GM19438 (cell line): ENCODE measurements at regions not wholly inside any gene's neighbourhood (a gene's known extent, or its start where the extent isn't known, plus 50 kb on each side); places are given as distances from the start of the nearest gene placed in this dataset.
"Not testable (repeated sequence)": the region's sequence is repeated elsewhere in the genome, so short reads cannot be mapped to it uniquely, and the experiment has no call there.

Source experiments
- ATAC-seq: cut with Tn5 transposase; IDR thresholded peaks from one replicate; pipeline ENCODE4 v1.9.1; 2021; ENCODE audit warnings: low read depth; ENCODE audit not compliant: unreplicated experiment

GRCh38 chr5:56665117-56665516 lies 150.2 kb upstream of the MAP3K1 start:
- not testable (repeated sequence) for ATAC-seq

- ATAC-seq: no peak
Measured at GRCh38 chr5:56664025-56664424, 151.3 kb upstream of the MAP3K1 start.

- no peak for ATAC-seq
Measured at GRCh38 chr5:56663523-56663922, 151.8 kb upstream of the MAP3K1 start.

- no peak for ATAC-seq
Measured at GRCh38 chr5:56662893-56663292, 152.5 kb upstream of the MAP3K1 start.

- no peak for ATAC-seq
Measured at GRCh38 chr5:56659971-56660370, 155.4 kb upstream of the MAP3K1 start.

- no peak for ATAC-seq
Measured at GRCh38 chr5:56658972-56659371, 156.4 kb upstream of the MAP3K1 start.

- no peak for ATAC-seq
Measured at GRCh38 chr5:56656846-56657726, 158.3 kb upstream of the MAP3K1 start.

- no peak for ATAC-seq
Measured at GRCh38 chr5:56651893-56652292, 163.5 kb upstream of the MAP3K1 start.

- no peak for ATAC-seq
Measured at GRCh38 chr5:56650386-56650785, 165.0 kb upstream of the MAP3K1 start.

- no peak for ATAC-seq
Measured at GRCh38 chr5:56649569-56649968, 165.8 kb upstream of the MAP3K1 start.

GRCh38 chr5:56648460-56649034 lies 166.8 kb upstream of the MAP3K1 start:
- ATAC-seq: no peak

- no peak for ATAC-seq
Measured at GRCh38 chr5:56647099-56647850, 168.1 kb upstream of the MAP3K1 start.

GRCh38 chr5:56641635-56642260 lies 173.6 kb upstream of the MAP3K1 start:
- ATAC-seq: no peak

- ATAC-seq: peak; percentile 70
Measured at GRCh38 chr5:56640763-56641406, 174.5 kb upstream of the MAP3K1 start.

- ATAC-seq: no peak
Measured at GRCh38 chr5:56639476-56639875, 175.9 kb upstream of the MAP3K1 start.

GRCh38 chr5:56638768-56639238 lies 176.5 kb upstream of the MAP3K1 start:
- ATAC-seq: no peak

GRCh38 chr5:56638061-56638621 lies 177.2 kb upstream of the MAP3K1 start:
- ATAC-seq: no peak

- no peak for ATAC-seq
Measured at GRCh38 chr5:56637321-56637920, 177.9 kb upstream of the MAP3K1 start.

GRCh38 chr5:56633950-56634349 lies 181.4 kb upstream of the MAP3K1 start:
- ATAC-seq: no peak

GRCh38 chr5:56632939-56633338 lies 182.4 kb upstream of the MAP3K1 start:
- no peak for ATAC-seq
